ENCODE measurements at regions not wholly inside any gene's neighbourhood (a gene's known extent, or its start where the extent isn't known, plus 50 kb on each side); places are given as distances from the start of the nearest gene placed in this dataset.
"Not testable (repeated sequence)": the region's sequence is repeated elsewhere in the genome, so short reads cannot be mapped to it uniquely, and the experiment has no call there.

DNA sequence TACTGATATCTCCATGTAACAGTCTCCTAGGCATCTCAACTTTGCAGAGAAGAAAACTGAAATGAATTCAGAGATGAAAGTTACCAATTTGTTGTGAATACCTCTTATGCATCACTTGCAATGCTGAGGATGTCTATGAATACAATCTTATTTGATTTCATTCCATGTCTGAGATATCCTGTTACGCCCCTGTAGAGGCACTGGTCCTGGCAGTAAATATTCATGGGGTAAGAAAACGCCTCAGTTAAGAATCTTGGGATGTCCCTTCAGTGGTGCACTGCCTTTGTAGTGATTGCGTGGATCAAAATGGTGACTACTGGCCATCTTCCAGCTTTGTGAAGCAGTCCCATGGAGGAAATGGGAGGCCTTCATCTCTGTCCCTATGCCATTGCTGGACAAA lies 229.1 kb upstream of the C9orf72 start:
- no peak for DNase-seq (ENCODE audit: low read depth)

DNA sequence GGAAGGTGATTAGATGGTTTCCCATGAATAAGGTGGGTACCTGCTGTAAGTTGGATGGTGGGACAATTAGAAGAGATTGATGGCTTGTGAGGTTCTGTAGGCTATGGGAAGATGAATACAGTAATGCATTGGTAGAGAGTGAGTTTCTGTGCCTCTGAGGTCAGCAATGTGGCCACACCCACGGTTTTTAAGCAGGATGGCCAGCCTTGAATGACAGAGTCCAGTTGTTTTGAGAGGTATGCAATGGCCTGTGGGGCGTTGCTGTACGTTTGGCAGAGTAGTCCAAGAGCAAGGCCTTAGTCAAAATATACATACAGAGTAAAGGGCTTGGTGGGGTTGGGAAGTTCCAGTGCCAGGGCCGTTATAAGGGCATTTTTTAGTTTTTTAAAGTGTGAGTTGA lies 235.6 kb upstream of the C9orf72 start:
- no peak for DNase-seq (ENCODE audit: low read depth)

DNA sequence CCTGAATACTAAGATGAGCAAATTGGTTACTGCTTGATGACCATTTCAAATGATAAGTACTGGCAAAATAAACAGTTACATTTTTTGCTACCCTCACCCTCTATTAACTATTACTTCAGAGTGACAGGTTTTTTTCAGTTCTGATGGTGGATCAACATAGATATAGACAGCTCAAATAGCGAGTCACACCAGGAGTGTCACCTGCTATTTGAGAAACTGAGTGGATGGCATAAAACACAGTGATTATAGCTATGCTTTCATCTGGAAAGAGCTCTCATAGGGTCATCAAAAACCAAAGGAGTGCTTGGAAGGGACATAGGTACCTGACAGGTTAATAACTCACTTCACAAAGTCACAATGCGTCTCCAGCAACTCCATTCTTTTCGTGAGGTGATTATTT lies 244.5 kb upstream of the C9orf72 start:
- DNase-seq (ENCODE audit: low read depth), result no peak

DNA sequence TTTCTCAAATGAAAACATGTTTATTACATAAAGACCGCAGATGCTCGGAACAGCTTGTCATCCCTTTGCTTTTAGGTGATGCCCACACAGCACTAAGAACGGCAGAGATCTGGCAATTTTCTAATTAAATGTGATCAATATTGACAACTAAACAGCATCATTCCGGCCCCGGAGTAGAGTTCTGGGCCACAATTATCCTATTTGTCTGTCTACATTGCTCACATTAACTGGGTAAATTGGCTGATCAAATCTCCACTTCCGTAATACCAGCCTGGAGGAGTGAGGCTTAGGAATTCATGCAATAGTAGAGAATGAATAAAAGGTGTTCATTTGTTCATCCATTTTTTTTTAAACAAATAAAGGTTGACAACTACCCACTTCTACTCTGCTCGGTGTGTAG lies 245.1 kb upstream of the C9orf72 start:
- DNase-seq (ENCODE audit: low read depth), result no peak

DNA sequence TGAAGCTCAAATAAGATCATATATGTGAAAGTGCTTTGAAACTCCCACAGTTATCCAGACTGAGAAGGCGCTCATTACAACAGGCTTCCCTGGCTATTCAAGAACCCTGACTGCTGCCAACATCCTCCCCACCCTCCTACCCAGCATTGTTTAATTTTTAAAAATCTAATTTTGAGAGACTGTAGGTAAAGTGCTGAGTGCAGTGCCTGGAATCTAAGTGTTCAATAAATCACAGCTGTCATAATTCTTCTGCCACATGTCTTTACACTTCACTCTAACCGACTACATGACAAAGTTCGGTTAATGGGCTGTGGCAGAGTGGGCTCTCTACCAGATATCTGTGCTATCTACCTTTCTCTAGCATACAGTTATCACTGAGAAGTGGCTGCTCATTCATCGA lies 255.6 kb upstream of the C9orf72 start:
- DNase-seq (ENCODE audit: low read depth), result no peak

DNA sequence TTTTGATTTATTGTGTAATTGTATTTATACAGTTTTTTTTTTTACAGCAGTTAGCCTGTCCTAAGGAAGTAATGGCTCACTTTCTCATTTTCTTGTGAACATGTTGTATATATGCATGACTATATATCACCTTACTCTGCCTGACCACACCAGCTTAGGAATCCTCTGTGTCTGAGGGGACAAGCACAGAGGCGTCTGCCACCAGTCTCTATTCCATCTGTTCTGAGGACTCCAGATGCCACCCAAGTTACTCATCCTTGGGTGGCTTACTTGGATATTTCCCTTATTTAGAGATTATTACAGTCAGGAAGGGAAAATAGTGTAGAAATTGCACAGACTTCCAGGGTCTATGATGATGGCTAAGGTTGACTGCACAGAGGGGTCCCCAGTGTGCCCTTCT lies 256.3 kb upstream of the C9orf72 start:
- DNase-seq (ENCODE audit: low read depth), result peak; percentile 36

DNA sequence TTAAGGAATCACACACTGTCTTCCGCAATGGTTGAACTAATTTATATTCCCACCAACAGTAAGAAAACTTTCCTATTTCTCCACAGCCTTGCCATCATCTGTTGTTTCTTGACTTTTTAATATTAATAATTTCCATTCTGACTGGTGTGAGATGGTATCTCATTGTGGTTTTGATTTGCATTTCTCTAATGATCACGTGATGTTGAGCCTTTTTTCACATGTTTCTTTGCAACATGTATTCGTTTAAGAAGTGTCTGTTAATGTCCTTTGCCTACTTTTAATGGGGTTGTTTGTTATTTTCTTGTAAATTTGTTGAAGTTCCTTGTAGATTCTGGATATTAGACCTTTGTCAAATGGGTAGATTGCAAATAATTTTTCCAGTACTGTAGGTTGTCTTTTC lies 258.8 kb upstream of the C9orf72 start:
- DNase-seq (ENCODE audit: low read depth), result not testable (repeated sequence)

DNA sequence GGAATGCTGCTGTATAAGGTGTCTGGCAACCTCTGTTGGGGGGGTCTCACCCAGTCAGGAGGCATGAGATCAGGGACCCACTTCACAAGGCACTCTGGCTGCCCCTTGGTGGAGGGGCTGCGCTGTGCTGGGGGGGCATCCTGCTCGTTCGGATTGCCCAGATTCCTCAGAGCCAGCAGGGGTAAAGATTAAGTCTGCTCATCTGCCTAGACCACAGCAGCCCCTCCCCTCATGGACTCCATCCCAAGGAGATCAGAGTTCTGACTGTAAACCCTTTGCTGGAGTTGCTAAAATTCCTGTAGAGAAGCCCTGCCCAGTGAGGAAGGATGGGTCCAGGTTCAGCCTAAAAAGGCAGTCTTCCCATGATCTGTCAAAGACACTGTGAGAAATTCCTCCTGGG lies 262.0 kb upstream of the C9orf72 start:
- no peak for DNase-seq (ENCODE audit: low read depth)

DNA sequence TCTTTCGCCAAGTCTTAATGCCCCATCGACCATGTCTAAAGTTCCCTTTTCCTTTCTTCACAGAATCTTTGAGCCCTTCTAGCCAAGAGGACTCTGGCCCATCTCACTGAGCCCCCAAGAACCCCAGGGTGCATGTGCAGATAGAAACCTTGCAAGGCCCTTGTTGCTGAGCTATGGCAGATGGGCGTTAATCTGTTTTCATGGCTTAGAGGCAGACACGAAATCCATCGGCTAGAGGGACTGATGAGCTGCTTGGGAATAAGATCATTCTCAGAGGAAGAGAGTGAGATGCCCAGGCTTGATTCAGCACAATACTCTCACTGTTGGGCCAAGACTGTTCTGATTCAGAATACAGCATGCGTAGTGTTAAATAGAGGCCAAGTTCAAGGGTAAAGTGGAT lies 262.5 kb upstream of the C9orf72 start:
- no peak for DNase-seq (ENCODE audit: low read depth)

DNA sequence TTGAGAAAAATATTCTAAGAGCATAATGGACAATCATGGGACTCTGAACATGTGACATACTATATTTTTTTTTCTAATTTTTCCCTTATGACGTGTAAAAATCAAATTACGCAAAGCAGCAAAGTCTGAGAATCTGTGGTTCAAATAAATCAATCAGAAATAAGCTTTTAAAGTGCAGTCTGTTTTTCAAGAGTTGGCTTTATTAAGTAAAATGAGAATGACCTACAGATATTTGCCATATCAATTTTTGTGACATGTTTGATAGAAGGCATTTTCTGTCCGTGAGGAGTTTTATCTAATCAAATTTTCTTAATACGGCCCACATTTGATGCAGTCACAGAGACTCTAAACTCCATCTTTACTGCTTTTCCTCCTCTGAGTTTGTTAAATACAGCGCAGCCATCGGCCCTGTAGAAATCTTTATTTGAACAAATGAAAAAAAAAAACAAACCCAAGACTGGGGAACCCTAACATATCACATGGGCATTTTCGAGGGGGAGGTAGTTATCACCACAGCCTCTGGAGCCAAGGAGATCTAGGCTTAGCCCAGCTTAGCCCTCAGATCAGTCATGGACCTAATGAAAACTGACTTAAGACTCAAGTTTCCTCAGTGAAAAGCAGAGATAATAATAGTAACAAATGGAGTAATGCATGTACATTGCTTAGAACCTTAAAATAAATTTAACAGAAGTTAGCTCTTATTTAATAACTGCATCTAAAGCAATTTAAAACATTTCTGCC lies 263.6 kb upstream of the C9orf72 start:
- DNase-seq (ENCODE audit: low read depth), result no peak

DNA sequence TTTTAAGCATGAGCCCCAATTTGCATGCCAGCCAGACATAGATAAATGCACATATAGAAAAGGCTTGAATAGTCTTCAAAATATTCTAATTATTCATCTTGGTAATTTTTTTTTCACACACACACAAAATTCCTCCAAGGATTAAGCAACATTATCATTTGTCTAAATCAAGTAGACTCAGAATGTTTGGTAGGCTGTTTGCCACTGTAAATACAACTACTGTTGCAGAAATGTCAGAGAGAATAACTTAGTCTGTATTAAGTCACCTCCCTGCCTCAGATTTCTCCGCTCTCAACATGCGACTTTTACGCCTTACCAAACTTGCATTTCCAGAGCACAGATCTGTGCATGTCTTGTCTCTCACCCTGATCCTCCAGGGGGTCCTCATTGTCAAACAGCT lies 265.6 kb upstream of the C9orf72 start:
- DNase-seq (ENCODE audit: low read depth), result no peak

DNA sequence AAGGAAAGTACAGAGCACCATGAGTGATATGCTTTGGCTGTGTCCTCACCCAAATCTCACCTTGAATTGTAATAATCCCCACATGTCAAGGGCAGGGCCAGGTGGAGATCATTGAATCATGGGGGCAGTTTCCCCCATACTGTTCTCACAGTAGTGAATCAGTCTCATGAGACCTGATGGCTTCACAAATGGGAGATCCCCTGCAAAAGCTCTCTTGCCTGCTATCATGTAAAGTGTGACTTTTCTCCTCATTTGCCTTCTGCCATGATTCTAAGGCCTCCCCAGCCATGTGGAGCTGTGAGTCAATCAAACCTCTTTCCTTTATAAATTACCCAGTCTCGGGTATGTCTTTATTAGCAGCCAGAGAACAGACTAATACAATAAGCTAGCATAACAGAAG lies 266.5 kb upstream of the C9orf72 start:
- DNase-seq (ENCODE audit: low read depth), result not testable (repeated sequence)

DNA sequence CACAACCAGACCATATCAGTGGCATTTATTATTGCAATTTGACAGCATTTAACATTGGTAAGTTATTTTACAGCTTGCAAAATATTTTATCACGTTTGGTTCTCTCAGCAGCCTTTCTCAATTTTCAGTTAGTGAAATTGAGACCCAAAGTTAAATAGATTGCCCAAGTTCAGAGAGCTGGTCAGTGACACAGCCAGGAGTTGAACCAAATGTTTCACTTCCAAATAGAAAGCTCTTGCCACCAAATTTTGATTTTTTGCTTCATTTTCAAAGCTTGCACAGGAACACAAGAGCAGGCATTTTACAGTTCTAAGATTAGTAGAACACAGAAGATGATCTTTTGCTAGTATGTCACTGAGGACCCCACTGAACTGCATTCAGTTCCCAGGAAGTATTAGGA lies 271.5 kb upstream of the C9orf72 start:
- DNase-seq (ENCODE audit: low read depth), result no peak

DNA sequence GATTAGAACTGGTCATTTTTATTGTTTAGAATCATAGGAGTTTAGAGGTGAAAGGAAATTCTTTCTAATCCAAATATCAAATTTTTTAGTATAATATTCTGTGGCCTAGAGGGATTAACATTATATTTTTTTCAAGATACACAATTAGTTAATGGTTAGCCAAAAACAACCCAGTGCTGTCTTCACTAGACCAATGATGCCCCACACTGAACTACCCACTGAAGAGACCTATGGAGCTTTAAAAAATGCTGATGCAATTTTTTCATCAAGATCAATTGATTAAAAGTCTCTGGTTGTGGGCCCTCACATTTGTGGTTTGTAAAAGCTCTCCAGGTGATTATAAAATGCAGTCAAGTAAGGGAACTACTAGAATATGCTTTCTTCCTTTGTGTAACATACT lies 274.1 kb upstream of the C9orf72 start:
- DNase-seq (ENCODE audit: low read depth), result no peak

DNA sequence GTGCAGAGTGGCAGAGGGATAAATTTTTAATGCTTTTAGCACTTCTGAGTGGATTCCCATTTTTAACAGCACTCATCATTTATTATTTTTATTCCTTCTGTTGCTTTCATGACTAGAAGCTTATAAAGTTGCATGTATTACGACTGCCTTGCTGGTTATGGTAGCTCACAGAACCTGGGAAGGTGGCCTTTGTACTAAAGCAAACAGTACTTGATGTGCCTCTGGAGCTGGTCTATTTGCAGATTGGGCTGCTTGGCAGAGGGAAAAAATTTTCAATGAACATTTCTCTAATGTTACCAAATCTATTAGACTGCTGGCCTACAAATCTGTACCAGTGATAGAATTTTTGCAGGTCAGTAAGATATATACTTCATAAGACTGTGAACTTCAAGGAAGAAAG lies 274.5 kb upstream of the C9orf72 start:
- DNase-seq (ENCODE audit: low read depth), result no peak

DNA sequence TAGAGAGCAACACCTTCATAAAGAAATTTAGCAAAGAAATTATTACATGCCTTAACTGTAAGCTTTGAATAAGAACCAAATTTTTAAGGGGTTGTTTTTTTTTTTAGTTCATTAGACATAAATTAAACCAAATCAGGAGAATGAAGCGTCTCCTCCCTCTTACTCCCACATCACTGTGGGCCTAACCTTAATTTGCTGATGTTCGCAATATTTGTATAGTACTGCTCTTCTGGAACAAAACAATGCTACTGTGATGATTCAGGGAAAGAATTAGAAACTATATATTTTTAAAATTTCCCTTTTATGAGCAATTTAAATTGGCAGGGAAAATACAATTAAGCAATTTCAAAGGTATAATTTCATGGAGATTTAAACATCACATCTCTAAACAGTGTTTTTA lies 275.0 kb upstream of the C9orf72 start:
- DNase-seq (ENCODE audit: low read depth), result no peak

DNA sequence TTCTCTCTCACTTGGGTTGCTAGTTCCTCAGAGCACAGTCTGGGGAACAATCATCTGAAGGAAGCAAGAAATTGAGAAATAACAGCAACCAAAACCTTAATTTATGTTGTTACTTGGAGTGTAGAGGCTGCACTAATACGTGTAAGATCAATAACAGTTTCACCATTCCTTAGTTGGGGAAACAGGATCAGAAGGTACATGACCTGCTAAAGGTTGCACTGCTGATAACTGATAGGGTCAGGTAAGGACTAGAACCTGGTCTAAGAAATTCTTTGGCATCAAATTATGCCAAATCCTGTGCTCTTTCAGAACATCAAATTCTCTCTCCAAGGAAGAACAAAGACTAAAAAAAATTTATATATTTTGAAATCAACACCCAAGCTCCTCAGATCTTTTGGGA lies 278.6 kb upstream of the C9orf72 start:
- DNase-seq (ENCODE audit: low read depth), result no peak

DNA sequence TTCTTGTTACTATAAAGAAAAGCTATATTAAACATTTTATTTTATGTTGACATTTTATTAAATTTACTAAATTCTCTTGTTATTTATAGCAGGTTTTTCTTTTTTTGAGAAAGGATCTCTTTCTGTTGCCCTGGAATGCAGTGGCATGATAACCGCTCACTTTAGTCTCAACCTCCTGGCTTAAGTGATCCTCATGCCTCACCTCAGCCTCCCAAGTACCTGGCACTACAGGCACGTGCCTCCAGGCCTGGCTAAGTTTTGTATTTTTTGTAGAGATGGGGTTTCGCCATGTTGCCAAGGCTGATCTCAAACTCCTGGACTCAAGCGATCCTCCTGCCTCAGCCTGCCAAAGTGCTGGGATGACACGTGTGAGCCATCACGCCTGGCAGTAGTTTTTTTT lies 280.2 kb upstream of the C9orf72 start:
- no peak for DNase-seq (ENCODE audit: low read depth)

DNA sequence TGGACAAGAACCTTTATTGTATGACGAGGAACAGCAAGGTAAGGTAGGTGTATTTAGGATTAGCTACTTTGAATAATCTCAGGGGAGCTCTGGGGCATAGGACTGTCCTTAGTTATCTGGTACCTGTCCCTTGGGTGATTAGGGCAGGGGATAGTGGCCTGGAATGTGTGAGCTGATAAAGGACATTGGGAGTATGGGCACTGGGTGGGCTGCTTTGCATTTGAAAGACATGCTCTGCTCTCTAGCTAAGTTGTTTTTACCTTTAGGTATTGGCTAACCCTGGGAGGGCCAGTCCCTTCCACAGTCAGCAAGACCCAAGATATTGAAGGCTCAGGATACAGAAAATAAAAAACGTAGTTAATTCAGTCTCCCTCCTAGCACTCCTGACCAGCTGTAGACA lies 282.8 kb upstream of the C9orf72 start:
- no peak for DNase-seq (ENCODE audit: low read depth)

DNA sequence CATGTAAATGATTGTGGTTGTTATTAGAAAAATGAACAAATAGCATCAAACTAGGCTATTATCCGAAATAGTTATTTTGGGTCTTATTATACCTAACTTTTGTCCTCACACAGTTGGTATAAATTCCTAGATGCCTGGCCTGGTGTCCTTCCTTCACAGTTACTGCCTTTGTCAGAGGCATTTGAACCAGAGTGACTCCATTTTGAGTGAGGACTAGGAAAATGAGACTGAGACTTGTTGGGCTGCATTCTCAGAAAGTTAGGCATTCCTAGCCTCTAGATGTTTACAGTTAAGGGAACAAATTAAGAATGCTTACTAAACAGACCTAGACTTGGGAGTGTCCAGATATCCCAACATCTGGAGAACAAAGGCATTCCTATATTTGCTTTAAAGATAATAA lies 283.5 kb upstream of the C9orf72 start:
- DNase-seq (ENCODE audit: low read depth), result no peak

DNA sequence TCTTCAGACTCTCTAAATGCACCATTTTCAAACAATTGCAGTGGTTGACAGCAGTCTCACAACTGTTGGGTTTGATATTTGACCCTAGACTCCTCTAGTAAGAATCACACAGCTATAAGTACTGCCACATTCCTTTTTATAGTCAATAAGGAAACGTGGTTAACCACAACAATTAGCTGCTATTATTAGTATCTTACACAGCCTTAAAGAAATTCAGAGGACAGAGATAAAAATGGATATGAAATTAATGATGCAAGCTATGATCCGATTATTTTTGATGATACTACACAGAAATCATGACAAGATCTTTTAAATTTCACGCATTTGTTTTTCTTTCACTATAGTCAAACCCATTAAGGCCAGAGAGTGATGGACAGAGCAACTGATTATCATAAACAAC lies 288.6 kb upstream of the C9orf72 start:
- DNase-seq (ENCODE audit: low read depth), result peak; percentile 79

DNA sequence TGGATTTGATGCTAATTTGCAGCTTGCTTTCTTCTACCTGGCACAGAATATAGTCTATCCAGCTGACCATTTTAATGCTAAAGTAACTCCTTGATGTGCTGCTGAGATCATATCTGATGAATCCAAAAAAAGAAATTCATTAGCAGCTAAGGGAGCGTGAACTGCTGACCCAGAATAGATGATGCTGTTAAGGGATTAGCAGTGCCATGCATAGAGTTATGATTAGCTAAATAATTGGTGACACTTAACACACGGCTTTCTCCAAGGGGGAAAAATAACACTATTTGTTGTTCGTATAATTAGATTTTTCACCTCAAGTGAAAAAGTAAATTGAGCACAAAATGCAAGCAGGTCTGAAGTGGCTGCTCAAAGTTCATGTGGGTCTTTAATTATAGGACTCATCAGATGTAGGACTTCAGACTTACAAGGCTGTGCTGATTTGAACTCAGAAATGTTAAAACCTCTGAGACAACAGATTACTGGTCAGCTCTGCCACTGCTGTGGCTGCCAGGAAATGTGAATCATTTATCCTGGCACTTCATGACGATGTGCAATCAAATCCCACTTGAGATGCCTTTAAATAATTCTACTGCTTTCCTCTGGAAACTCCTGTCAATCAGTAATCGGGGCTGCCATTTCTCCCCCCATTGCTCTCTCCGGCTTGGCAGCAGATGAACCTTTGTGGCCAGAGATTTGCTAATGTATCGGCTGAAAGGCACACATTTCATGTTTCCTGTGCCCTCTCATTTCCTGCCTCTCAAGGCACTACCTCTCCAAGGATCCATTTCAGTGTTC lies 291.6 kb upstream of the C9orf72 start:
- peak; percentile 81 for DNase-seq (ENCODE audit: low read depth)

DNA sequence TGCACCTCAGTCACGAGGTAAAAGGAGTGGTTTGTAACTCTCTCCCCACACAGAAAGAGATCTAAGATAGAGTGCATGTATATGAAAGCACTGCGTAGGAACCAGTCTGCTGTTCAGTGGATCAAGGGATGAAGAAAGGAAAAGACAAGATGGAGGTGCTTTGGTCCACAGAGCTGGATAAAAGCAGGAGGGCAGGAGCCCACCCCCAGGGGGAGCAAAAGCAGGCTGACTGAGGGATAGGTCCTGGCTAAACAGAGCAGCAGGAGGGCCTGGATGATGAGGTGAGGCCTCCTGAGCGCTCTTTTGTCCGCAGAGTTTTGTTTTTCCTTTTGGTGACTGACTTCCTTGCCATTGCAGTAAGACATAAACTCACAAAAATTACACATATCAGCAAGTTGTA lies 293.5 kb upstream of the C9orf72 start:
- no peak for DNase-seq (ENCODE audit: low read depth)
